Stimulated activated CD4-positive, alpha-beta T cell treated with anti-CD3 and anti-CD28 coated beads, Interleukin-12 subunit alpha, Interleukin-12 subunit beta, amount 100 ng/mL, for 48 hours (primary cell): ENCODE measurements at regions not wholly inside any gene's neighbourhood (a gene's known extent, or its start where the extent isn't known, plus 50 kb on each side); places are given as distances from the start of the nearest gene placed in this dataset.

Experiments used
- DNase-seq, 3 donors: peaks; one replicate each; pipeline ENCODE4 v3.0.0-alpha.2; 2020; ENCODE audit warnings: low read depth in 2 of 3, low spot score in 1 of 3

DNA sequence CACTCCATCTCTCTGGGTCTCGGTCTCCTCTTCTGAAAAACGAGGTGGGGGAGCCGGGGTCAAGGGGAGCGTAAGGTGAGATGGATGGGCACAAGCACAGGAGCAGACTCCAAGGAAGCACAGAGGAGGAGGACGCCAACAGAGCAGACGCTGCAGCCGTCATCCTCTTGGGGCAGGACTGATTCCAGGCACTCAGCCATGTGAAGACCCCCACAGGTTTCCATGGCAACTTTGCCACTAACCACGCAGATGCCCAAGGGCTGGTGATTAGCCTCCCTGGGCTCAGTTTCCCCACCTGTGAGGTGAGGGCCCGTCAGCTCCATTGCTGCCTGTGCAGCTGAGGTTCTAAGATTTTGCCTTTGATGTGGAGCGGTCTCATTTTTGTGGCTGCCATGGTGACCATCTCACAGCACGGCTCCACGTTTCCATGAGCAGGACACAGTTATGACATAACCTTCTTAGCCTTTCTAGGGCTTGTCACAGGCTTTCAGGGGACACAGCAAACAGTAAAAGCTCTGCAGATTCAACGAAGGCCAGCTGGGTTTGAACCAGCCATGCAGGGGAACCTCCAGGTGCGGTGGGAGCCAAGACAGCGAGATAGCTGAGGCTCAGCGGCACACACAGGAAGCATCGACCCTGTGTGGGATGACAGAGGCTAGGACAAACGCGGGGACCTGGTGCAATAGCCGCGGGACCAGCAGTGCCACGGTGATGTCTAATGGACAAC is 170.3 kb downstream of the NUP210 start:
- DNase-seq: no peak

DNA sequence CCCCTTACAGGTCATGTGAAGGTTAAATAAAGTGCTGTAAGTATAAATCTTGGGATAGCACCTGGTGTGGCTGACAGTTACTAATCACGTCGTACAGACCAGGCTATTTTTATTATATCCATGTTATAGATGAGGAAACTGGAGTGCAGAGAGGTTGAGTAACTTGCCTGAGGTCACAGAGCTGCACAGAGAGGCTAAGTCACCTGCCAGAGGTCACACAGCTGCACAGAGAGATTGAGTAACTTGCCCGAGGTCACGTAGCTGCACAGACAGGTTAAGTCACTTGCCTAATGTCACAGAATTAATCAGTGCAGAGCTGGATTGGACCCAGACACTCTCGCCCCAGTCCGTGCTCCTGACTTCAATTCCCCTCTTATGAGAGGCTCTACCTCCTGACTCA is 171.5 kb downstream of the NUP210 start:
- no peak for DNase-seq

DNA sequence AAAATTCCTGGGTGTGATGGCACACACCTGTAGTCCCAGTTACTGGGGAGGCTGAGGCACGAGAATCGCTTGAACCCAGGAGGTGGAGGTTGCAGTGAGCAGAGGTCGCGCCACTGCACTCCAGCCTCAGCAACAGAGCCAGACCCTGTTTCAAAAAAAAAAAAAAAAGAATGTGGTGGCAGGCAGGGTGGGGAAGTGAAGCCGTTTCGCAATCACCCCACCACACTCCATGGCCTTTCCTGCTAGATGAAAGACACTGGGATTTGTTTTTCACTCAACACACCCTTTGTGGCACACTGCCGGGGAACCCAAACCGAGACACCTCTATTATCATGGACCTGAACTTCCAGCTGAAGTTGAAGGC is 172.4 kb upstream of the IQSEC1 start:
- no peak for DNase-seq

DNA sequence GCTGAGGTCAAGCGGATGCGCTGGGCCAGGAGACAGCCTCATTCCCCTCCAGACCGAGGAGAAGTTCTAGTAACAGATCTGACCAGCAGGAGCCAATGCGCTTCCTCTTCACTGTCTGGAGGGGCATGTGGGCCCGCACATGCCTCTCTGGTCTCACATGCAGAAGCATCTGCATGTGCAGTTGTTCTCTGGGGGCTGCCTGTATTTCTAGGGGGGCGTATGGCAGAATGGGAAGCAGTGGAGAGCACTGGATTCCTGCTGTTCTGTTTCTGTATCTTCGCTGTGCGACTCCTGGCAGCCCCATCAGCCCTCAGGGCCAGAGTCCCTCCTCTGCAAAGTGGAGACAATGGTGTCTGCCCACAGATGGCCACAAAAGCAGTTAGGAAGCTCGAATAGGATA is 170.4 kb upstream of the IQSEC1 start:
- no peak for DNase-seq

GRCh38 chr3:13242364-13242737 is 169.1 kb upstream of the IQSEC1 start:
- no peak for DNase-seq

DNA sequence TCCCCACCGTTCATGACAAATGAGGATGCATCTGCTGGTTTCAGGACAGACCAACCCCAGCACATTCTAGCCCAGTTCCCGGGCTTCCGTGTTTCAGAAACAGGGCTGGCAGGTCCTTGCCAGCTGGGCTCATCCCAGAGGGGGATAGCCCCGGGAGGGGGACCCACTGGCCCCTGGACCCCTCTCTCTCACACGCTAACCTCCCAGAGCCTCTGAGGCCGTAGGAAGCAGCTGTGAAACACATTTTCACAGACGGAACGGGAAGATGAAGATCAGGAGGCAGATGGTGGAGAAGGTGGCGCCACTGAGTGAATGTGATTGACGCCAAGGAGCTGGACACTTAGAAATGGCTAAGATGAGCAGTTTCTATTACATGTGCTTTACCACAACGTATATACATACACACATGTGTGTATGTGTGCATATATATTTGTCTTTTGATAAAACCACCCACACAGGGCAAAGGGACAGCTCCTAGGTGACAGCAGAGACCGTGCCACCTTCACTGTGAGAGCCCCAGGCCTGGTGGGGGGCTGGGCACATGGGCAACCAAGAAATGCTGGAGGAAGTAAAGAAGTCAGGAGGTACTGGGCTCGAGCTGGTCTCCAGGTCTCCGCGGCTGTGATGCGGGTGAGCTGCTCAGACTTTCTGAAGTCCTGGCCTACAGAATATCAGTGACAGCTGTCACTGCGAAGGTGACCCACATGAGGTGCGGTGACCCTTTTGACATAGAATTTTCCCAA is 168.6 kb upstream of the IQSEC1 start:
- DNase-seq: no peak

DNA sequence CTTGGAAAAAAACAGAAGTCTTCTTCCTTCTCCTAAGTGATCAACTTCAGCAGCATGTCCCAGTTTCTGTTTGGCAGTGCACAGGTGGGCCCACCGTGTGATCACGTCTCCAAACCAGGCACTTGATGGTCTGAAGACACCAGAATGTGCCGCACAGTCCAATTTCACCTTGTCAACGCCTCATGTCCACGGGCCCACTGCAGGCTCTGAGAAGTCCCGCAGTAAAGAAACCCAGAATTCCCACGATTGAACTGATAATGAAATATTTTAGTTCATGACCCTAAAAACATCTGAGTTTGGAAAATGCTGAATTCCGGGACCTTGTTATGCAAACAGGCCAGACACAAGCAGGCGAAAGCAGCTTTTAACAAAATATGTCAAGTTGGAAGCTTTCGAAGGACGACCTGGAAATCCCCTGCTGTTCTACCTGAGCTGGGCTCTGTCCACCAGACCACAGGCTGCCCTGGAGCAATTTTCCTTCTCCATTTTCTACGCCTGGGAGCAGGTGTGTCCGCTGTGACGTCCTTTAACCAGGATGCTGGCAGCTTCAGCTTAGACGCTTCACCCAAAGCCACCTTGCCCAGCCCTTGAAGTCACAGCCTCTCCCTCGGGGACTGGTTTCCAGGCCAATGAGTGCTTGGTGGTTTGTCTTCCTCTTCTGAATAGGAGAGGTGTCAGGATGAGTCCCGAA is 167.8 kb upstream of the IQSEC1 start:
- DNase-seq: no peak

DNA sequence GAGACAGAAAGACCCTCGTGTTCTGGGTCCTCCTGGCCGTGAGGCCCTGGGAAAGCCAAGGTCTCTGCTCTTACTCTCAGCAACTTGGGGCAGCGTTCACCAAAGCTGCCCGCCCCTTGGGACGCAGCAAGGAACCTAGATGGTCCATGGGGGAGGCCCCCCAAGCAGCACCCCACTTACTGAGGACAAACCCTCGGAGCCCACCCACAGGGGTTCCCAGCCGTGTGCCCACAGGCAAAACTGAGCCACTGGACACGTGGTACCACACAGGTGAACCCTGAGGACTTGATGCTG is 166.2 kb upstream of the IQSEC1 start:
- DNase-seq: no peak

GRCh38 chr3:13238687-13239466 is 165.6 kb upstream of the IQSEC1 start:
- DNase-seq: no peak

- no peak for DNase-seq
Measured at GRCh38 chr3:13237776-13238490, 164.7 kb upstream of the IQSEC1 start.

DNA sequence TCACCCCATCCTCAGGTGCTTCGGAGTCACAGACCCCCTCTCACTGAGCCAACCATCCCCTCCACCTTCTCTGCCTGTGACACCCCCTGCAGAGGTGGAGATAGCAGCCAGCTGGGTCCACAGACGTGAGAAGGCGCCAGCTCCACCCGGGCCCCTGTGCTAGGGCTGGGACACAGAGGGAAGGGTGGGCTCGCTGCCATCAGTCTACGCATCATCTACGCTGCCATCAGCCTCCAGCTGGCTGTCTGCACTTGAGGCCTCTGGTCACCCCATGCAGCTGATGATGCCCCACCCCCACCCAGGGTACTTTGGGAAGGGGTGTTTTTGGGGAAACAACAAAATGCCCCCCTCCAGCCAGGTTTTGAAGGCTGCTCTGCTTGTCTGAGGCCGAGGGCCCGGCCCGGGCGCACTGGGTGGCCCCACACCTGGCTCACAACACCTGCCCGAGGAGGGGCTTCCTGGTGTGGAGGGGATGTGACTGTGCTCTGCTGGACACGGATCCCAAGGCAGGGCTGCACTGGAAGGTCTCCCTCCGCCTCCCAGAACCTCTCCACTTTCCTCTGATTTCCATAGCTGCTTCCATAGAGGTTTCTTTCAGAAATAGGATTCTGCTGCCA is 163.4 kb upstream of the IQSEC1 start:
- DNase-seq: no peak

- DNase-seq: no peak
Measured at GRCh38 chr3:13235897-13236296, 162.7 kb upstream of the IQSEC1 start.

GRCh38 chr3:13235079-13235478 is 161.8 kb upstream of the IQSEC1 start:
- no peak for DNase-seq

- no peak for DNase-seq
Measured at GRCh38 chr3:13234666-13235065, 161.4 kb upstream of the IQSEC1 start.

GRCh38 chr3:13233487-13234485 is 160.6 kb upstream of the IQSEC1 start:
- DNase-seq: no peak

- no peak for DNase-seq
Measured at GRCh38 chr3:13231781-13232666, 158.8 kb upstream of the IQSEC1 start.

DNA sequence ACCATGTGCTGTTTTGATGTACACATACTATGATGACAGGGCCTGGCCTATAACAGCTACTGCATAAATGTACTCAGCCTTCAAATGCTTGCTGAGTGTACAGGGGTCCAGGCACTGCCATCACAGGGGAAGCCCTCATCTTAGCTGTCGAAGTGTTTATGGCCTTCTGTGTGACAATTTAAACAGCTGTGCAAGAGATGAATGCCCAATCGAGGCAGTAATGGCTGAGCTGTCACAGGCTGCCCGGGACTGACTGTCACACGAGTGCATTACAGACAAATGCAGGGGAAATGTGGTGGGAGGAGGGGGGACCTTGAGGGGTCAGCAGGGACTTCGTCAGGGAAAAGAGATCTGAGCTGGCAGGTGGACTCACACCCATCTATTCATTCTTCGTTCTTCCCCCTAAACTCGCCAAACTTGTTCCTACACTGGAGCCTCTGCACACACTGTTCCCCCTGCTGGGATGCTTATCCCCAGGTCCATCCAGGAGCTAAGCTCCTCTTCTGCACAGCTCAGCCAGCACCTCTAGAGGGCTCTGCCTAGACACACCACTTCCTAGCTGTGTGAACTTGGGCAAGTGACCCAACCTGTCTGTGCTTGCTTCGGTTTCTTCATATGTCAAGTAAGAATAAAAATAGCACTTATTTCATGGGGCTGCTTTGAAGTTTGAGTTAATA is 156.2 kb upstream of the IQSEC1 start:
- no peak for DNase-seq

DNA sequence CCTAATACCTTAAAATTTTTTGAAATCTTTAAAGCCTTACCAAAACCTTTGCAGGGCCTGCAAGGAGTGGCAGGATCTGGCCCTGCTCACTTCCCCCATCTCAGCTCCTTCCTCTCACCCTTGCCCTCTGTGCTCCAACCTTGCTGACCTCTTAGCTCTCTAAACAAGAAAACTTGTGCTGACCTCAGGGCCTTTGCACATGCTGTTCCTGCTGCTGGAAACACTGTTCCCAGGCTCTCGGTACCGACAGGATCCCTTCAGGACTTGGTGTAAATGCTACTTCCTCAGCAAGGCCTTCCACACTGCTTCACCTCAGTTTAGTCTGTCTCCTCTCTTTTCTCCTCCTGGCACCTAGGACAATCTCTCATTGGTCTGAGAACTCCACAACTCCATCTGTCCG is 155.4 kb upstream of the IQSEC1 start:
- DNase-seq: no peak
